HL-60/S4 (cell line): ENCODE measurements at regions not wholly inside any gene's neighbourhood (a gene's known extent, or its start where the extent isn't known, plus 50 kb on each side); places are given as distances from the start of the nearest gene placed in this dataset.
"Not testable (repeated sequence)": the region's sequence is repeated elsewhere in the genome, so short reads cannot be mapped to it uniquely, and the experiment has no call there.

Experiments
- in situ Hi-C: fragments of 300-500 bp; cut with MboI; formaldehyde crosslinking; loops from 2 replicates; pipeline ENCODE4 v1.14.3; 2022; ENCODE audit warnings: low sequenced_read_pairs

GRCh38 chr13:69109891-69110525 is 997.6 kb upstream of the ATXN8OS start:
- in situ Hi-C loops: no loop called here

- in situ Hi-C loops: no loop called here
Measured at GRCh38 chr13:69108486-69108885, 999.1 kb upstream of the ATXN8OS start.

- in situ Hi-C loops: no loop called here
Measured at GRCh38 chr13:69107436-69107835, 1000.2 kb upstream of the ATXN8OS start.

- in situ Hi-C loops: no loop called here
Measured at GRCh38 chr13:69101841-69102240, 1005.8 kb upstream of the ATXN8OS start.

GRCh38 chr13:69094485-69094884 is 1013.1 kb upstream of the ATXN8OS start:
- in situ Hi-C loops: no loop called here

- in situ Hi-C loops: no loop called here
Measured at GRCh38 chr13:69092615-69093322, 1014.9 kb upstream of the ATXN8OS start.

GRCh38 chr13:69077267-69077666 is 1030.4 kb upstream of the ATXN8OS start:
- in situ Hi-C loops: no loop called here

GRCh38 chr13:69069554-69070133 is 1038.0 kb upstream of the ATXN8OS start:
- in situ Hi-C loops: no loop called here

GRCh38 chr13:69050696-69051095 is 1056.9 kb upstream of the ATXN8OS start:
- in situ Hi-C loops: no loop called here

GRCh38 chr13:69044629-69045028 is 1063.0 kb upstream of the ATXN8OS start:
- in situ Hi-C loops: no loop called here

- in situ Hi-C loops: no loop called here
Measured at GRCh38 chr13:69040898-69041297, 1066.7 kb upstream of the ATXN8OS start.

- in situ Hi-C loops: no loop called here
Measured at GRCh38 chr13:69035771-69036170, 1071.9 kb upstream of the ATXN8OS start.

- in situ Hi-C loops: no loop called here
Measured at GRCh38 chr13:69028936-69029335, 1078.7 kb upstream of the ATXN8OS start.

GRCh38 chr13:69020120-69020519 is 1087.5 kb upstream of the ATXN8OS start:
- in situ Hi-C loops: no loop called here

- in situ Hi-C loops: not testable (repeated sequence)
Measured at GRCh38 chr13:69018173-69018572, 1089.5 kb upstream of the ATXN8OS start.

GRCh38 chr13:69010789-69011188 is 1096.8 kb upstream of the ATXN8OS start:
- in situ Hi-C loops: no loop called here

- in situ Hi-C loops: no loop called here
Measured at GRCh38 chr13:69008499-69008898, 1099.1 kb upstream of the ATXN8OS start.

- in situ Hi-C loops: no loop called here
Measured at GRCh38 chr13:68998056-68998455, 1109.6 kb upstream of the ATXN8OS start.

- in situ Hi-C loops: no loop called here
Measured at GRCh38 chr13:68996668-68997025, 1111.0 kb upstream of the ATXN8OS start.

- in situ Hi-C loops: no loop called here
Measured at GRCh38 chr13:68995972-68996667, 1111.5 kb upstream of the ATXN8OS start.

- in situ Hi-C loops: no loop called here
Measured at GRCh38 chr13:68993154-68993553, 1114.5 kb upstream of the ATXN8OS start.

- in situ Hi-C loops: no loop called here
Measured at GRCh38 chr13:68988176-68988575, 1119.5 kb upstream of the ATXN8OS start.
